Endodermal cell (in vitro differentiated cells): ENCODE measurements at regions not wholly inside any gene's neighbourhood (a gene's known extent, or its start where the extent isn't known, plus 50 kb on each side); places are given as distances from the start of the nearest gene placed in this dataset.

Experiments
- DNase-seq: peaks from one replicate; pipeline ENCODE4 v3.0.0-alpha.2; 2017
- H3K27ac ChIP-seq: 2 replicates; pipeline ENCODE4 v1.5.1; 2013; ENCODE audit warnings: mild to moderate bottlenecking, low read depth, low read length, moderate library complexity
- H3K27me3 ChIP-seq: 2 replicates; pipeline ENCODE4 v1.6.1; 2013; ENCODE audit warnings: mild to moderate bottlenecking, low read length, moderate library complexity; ENCODE audit not compliant: insufficient read depth, control insufficient read depth, poor library complexity, severe bottlenecking
- H3K36me3 ChIP-seq: 2 replicates; pipeline ENCODE4 v1.7.0; 2013; ENCODE audit warnings: mild to moderate bottlenecking, low read length, moderate library complexity; ENCODE audit not compliant: control insufficient read depth, insufficient read depth
- H3K4me1 ChIP-seq: one replicate; pipeline ENCODE4 v1.7.0; 2013; ENCODE audit warnings: low read length; ENCODE audit not compliant: control insufficient read depth, insufficient read depth
- H3K4me3 ChIP-seq: 2 replicates; pipeline ENCODE4 v1.5.1; 2013; ENCODE audit warnings: mild to moderate bottlenecking, low read length, moderate library complexity
- H3K9ac ChIP-seq: 2 replicates; pipeline ENCODE4 v1.6.1; 2013; ENCODE audit warnings: mild to moderate bottlenecking, low read length, moderate library complexity; ENCODE audit not compliant: poor library complexity, severe bottlenecking; ENCODE audit errors: extremely low read depth
- H3K9me3 ChIP-seq: 2 replicates; pipeline ENCODE4 v1.6.1; 2013; ENCODE audit warnings: mild to moderate bottlenecking, low read length, moderate library complexity; ENCODE audit not compliant: control insufficient read depth
- H3K27ac Mint-ChIP-seq: 2 replicates; pipeline ENCODE4 v1.8.0; 2020; ENCODE audit warnings: mixed read lengths
- H3K27me3 Mint-ChIP-seq: 2 replicates; pipeline ENCODE4 v1.8.0; 2021; ENCODE audit warnings: mild to moderate bottlenecking, mixed read lengths; ENCODE audit not compliant: insufficient read depth
- H3K36me3 Mint-ChIP-seq: 2 replicates; pipeline ENCODE4 v1.8.0; 2020; ENCODE audit warnings: low read depth, mixed read lengths
- H3K4me1 Mint-ChIP-seq: 2 replicates; pipeline ENCODE4 v1.8.0; 2020; ENCODE audit warnings: mixed read lengths
- H3K4me3 Mint-ChIP-seq: 2 replicates; pipeline ENCODE4 v1.8.0; 2020; ENCODE audit warnings: mild to moderate bottlenecking, moderate library complexity, mixed read lengths
- H3K9me3 Mint-ChIP-seq: 2 replicates; pipeline ENCODE4 v1.8.0; 2020; ENCODE audit warnings: mild to moderate bottlenecking, mixed read lengths
- CTCF ChIP-seq: fragments of 200-600 bp; sonication (generic); conservative IDR thresholded peaks from 2 replicates; pipeline ENCODE4 v1.5.0; 2021; ENCODE audit warnings: antibody characterized with exemption, mild to moderate bottlenecking
- WGBS, 2 experiments: methylation state at CpG; one replicate each; pipeline versions ENCODE4 v1.1.5 to v1.1.7; 2013; ENCODE audit warnings: missing lambda C conversion rate in 2 of 2, mixed read lengths in 1 of 2; ENCODE audit not compliant: insufficient coverage in 1 of 2, insufficient read length in 1 of 2; 5-methylcytosine and 5-hydroxymethylcytosine counted together

GRCh38 chr10:59557052-59557451 lies 152.6 kb downstream of the SLC16A9 start:
- no peak for TF ChIP-seq CTCF
- peak; percentile 67 for DNase-seq
- H3K27ac Mint-ChIP-seq = peak overlapping the region; percentile 74

DNA sequence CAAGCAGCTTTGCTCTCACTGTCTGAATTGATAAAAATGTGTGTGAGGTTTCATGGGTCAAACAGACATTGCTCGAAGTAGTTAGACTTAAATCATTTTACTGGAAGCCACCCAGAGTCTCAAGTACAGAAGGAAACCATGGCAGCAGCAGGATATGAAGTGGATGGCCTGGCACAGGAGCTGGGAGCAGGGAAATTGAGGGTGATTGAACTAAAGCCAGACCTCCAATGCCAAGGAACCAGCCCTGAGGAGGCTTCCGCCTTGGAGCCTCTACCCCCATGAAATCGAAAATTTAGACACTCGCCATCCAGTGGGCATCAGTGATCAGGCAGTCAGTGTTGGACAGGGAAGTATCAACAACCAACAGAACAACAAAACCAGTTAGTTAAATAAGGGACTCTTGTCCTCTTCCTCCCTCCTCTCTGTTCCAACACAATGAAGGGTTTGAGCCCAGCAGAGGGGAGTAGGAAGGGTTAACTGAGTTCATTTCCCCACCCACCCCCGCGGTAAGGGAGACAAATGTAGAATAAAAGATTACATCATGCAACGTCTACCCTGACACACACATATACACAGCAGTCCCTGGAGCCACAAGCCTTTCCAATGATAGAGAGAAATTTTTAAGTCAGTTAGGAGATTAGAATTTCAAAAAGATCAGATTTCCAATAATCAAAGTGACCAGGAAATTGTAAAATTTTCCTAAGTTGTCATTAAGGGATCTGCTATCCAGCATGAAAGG lies 156.3 kb downstream of the SLC16A9 start:
- peaks cover 6% of the 10 kb centered on the region for H3K4me1 ChIP-seq
- H3K27me3 Mint-ChIP-seq = no peaks in the 10 kb centered on the region
- H3K4me3 Mint-ChIP-seq = no peak overlapping the region
- no peaks in the 10 kb centered on the region for H3K36me3 Mint-ChIP-seq
- H3K27me3 ChIP-seq = no peaks in the 10 kb centered on the region
- peaks cover 13% of the 10 kb centered on the region for H3K4me1 Mint-ChIP-seq
- DNase-seq = no peak
- no peak overlapping the region for H3K27ac Mint-ChIP-seq
- 89% methylated on average over 4 of the region's 7 CpGs; no CpG with 5 or more reads in 1 of the 2 experiments for WGBS, 2 experiments
- no peaks in the 10 kb centered on the region for H3K36me3 ChIP-seq
- TF ChIP-seq CTCF = no peak
- H3K4me3 ChIP-seq = no peak overlapping the region
- H3K9me3 ChIP-seq = no peaks in the 10 kb centered on the region
- no peak overlapping the region for H3K9ac ChIP-seq
- no peaks in the 10 kb centered on the region for H3K9me3 Mint-ChIP-seq
- no peak overlapping the region for H3K27ac ChIP-seq

More at GRCh38 chr10:59557052-59557451, 152.6 kb downstream of the SLC16A9 start:
- Histone ChIP-seq H3K27ac (no peak overlapping the region), H3K4me1 (peaks cover 14% of the 10 kb centered on the region), H3K4me3 (no peak overlapping the region), H3K27me3 (no peaks in the 10 kb centered on the region), H3K9ac (no peak overlapping the region), H3K36me3 (no peaks in the 10 kb centered on the region), H3K9me3 (no peaks in the 10 kb centered on the region)
- WGBS, 2 experiments = 47% methylated on average over 1 of the region's 1 CpG; no CpG with 5 or more reads in 1 of the 2 experiments
- Mint-ChIP-seq H3K27me3 (no peaks in the 10 kb centered on the region), H3K4me1 (peaks cover 36% of the 10 kb centered on the region), H3K9me3 (no peaks in the 10 kb centered on the region), H3K4me3 (no peak overlapping the region), H3K36me3 (no peaks in the 10 kb centered on the region)

- H3K27me3 ChIP-seq = no peaks in the 10 kb centered on the region
- Mint-ChIP-seq H3K36me3 (no peaks in the 10 kb centered on the region), H3K4me3 (no peak overlapping the region), H3K27me3 (peaks cover 1% of the 10 kb centered on the region), H3K27ac (no peak overlapping the region), H3K4me1 (no peaks in the 10 kb centered on the region), H3K9me3 (no peaks in the 10 kb centered on the region)
- TF ChIP-seq CTCF = no peak
- DNase-seq = no peak
- H3K4me3 ChIP-seq = no peak overlapping the region
- 90 to 100% methylated on average over 2 to 4 of the region's 4 CpGs for WGBS, 2 experiments
- H3K9me3 ChIP-seq = no peaks in the 10 kb centered on the region
- H3K36me3 ChIP-seq = no peaks in the 10 kb centered on the region
- H3K27ac ChIP-seq = no peak overlapping the region
- H3K9ac ChIP-seq = no peak overlapping the region
- H3K4me1 ChIP-seq = no peaks in the 10 kb centered on the region
These were observed 159.6 kb downstream of the SLC16A9 start for GRCh38 chr10:59550061-59550460.
